LNCAP (cell line): ENCODE measurements at regions not wholly inside any gene's neighbourhood (a gene's known extent, or its start where the extent isn't known, plus 50 kb on each side); places are given as distances from the start of the nearest gene placed in this dataset.

ENCODE experiments used
- TF ChIP-seq, protein P1 (sequence below): fragments of 450-650 bp; IDR thresholded peaks from 2 replicates; pipeline ENCODE4 v1.5.1; 2017; ENCODE audit warnings: mild to moderate bottlenecking

GRCh38 chr3:194040516-194041273 lies 95.3 kb upstream of the HES1 start:
- TF ChIP-seq, protein P1, sequence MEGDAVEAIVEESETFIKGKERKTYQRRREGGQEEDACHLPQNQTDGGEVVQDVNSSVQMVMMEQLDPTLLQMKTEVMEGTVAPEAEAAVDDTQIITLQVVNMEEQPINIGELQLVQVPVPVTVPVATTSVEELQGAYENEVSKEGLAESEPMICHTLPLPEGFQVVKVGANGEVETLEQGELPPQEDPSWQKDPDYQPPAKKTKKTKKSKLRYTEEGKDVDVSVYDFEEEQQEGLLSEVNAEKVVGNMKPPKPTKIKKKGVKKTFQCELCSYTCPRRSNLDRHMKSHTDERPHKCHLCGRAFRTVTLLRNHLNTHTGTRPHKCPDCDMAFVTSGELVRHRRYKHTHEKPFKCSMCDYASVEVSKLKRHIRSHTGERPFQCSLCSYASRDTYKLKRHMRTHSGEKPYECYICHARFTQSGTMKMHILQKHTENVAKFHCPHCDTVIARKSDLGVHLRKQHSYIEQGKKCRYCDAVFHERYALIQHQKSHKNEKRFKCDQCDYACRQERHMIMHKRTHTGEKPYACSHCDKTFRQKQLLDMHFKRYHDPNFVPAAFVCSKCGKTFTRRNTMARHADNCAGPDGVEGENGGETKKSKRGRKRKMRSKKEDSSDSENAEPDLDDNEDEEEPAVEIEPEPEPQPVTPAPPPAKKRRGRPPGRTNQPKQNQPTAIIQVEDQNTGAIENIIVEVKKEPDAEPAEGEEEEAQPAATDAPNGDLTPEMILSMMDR = no peak

DNA sequence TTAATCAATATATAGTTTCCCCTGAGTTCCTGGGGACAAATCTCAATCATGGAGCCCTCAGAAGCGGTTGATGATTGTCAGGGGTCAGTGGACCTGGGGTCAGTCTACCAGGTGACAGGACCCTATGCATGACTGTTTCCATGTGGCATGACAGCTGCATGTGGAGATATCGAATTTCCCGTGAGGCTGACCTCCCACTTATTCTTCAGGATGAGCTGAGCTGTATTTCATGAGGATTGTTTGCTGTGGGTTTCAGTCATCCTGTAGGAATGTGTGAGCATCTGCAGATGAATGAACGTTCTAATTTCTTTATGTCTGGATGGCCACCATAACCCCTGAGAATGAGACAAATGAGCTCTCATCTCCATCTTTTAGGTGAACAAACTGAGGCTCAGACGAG lies 93.0 kb upstream of the HES1 start:
- TF ChIP-seq, protein P1 = no peak

DNA sequence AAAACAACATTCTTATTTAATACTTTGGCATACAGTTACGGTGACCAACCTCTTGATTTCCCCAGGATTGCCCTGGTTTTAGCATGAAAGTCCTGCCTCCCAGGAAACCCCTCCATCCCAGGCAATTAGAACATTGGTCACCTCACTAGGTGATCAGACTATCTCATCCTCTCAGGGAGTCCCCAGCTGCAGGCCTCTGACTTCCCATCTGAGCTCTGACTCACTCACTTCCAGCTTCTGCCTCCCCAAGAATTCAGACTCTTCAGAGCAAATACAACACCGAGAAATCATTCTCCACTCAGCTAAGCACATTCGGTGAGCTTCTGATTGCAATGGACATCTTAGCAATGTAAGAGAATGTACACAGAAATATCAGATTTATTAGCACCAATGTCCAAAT lies 92.4 kb upstream of the HES1 start:
- TF ChIP-seq, protein P1 = no peak

DNA sequence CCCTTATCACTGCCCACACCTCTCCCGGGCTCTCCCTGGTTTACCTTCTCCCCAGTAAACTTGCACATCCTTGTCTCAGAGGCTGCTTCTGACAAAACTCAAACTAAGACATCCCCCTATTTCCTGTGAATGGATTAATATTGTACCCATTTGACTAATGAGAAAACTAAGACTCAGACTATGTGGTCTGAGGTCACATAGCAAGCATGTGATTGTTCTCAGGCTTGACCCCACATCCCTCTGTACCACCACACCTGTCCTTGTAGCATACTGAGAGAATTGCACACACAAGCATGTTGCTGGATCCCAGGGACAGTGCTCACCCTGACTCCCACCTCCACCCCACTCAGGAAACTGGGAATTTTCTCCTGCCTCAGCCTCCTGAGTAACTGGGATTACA lies 90.7 kb upstream of the HES1 start:
- TF ChIP-seq, protein P1 = no peak

DNA sequence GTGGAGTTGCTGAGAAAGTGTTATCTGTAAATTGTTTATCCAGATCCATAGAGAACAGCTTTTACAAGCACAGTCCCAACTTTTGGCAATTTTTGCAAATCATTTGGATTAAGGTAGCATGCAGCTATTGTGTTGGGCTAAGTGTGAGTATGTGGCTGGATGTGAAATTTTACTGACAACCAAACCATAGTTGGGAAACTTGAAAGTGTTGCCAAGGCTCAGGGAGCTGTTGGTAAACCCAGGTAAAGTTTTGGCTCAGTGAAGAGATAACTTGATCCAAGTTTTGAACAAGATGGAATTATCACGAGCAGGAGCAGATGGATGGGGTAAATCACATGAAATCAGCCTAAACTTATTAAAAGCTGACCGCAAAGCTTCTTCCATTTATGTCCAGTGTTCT lies 90.0 kb upstream of the HES1 start:
- TF ChIP-seq, protein P1 = no peak

DNA sequence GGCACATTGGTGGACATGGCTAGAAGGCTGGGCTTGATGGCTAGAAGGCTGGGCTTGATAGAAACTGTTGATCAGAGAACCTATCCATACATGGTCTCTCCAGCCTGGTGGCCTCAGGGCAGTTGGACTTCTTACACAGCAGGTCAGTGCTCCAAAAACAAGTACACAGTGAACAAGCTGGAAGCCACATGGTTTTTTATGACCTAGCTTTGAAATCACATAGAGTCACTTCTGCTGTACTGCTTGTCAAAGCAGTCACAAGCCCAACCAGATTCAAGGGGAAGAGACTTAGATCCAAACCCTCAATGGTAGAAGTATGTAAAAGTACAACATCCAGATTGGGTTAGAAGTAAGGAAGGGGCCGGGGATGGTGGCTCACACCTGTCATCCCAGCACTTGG lies 89.4 kb upstream of the HES1 start:
- TF ChIP-seq, protein P1 = no peak

- TF ChIP-seq, protein P1 = no peak
Measured at GRCh38 chr3:194046995-194047645, 88.8 kb upstream of the HES1 start.
